ENCODE measurements at regions not wholly inside any gene's neighbourhood (a gene's known extent, or its start where the extent isn't known, plus 50 kb on each side); places are given as distances from the start of the nearest gene placed in this dataset.
"Not testable (repeated sequence)": the region's sequence is repeated elsewhere in the genome, so short reads cannot be mapped to it uniquely, and the experiment has no call there.

- TF ChIP-seq CTCF (IDR thresholded peaks at IDR 0.05); POLR2A (IDR thresholded peaks at IDR 0.05); POLR2AphosphoS5 (IDR thresholded peaks at IDR 0.05; ENCODE audit: insufficient read depth in 1 of 2, low read depth in 1 of 2): not testable (repeated sequence)
Measured at GRCh38 chr2:56061327-56061726, 122.5 kb upstream of the CCDC85A start.
